SK-N-SH treated with all-trans-retinoic acid at 6 μM for 48 hours (cell line): ENCODE measurements at regions not wholly inside any gene's neighbourhood (a gene's known extent, or its start where the extent isn't known, plus 50 kb on each side); places are given as distances from the start of the nearest gene placed in this dataset.

Experiments used
- CSDC2 ChIP-seq: fragments of 250-450 bp; sonication (Bioruptor Pico); IDR thresholded peaks from 2 replicates; pipeline ENCODE4 v1.5.0; 2020; ENCODE audit warnings: mild to moderate bottlenecking, moderate library complexity
- ESRRG ChIP-seq: fragments of 250-450 bp; sonication (Bioruptor Pico); IDR thresholded peaks from 2 replicates; pipeline ENCODE4 v1.6.1; 2021; ENCODE audit warnings: mild to moderate bottlenecking
- OSR1 ChIP-seq: fragments of 250-450 bp; sonication (Bioruptor Pico); IDR thresholded peaks from 2 replicates; pipeline ENCODE4 v1.8.0; 2022; ENCODE audit warnings: moderate library complexity, mild to moderate bottlenecking, inconsistent platforms
- PATZ1 ChIP-seq: fragments of 250-450 bp; sonication (Bioruptor Pico); IDR thresholded peaks from 2 replicates; pipeline ENCODE4 v1.8.0; 2020; ENCODE audit warnings: mild to moderate bottlenecking, moderate library complexity, borderline replicate concordance
- TCF4 ChIP-seq: fragments of 250-450 bp; sonication (Bioruptor Pico); IDR thresholded peaks from 2 replicates; pipeline ENCODE4 v1.8.0; 2021; ENCODE audit warnings: mild to moderate bottlenecking, moderate library complexity, borderline replicate concordance
- TOX ChIP-seq: fragments of 250-450 bp; sonication (Bioruptor Pico); IDR thresholded peaks from 2 replicates; pipeline ENCODE4 v1.8.0; 2021; ENCODE audit warnings: mild to moderate bottlenecking, moderate library complexity, borderline replicate concordance
- ZFP3 ChIP-seq: fragments of 250-450 bp; sonication (Bioruptor Pico); IDR thresholded peaks from 2 replicates; pipeline ENCODE4 v1.5.0; 2020; ENCODE audit warnings: mild to moderate bottlenecking, moderate library complexity

GRCh38 chr1:82185084-82185483 is 384.4 kb downstream of the ADGRL2 start:
- TF ChIP-seq ESRRG (CRISPR knock-in tag) (no peak), PATZ1 (CRISPR knock-in tag) (no peak), CSDC2 (CRISPR knock-in tag) (no peak), TOX (no peak), ZFP3 (no peak), TCF4 (CRISPR knock-in tag) (no peak), OSR1 (CRISPR knock-in tag) (no peak)
